ENCODE measurements at regions not wholly inside any gene's neighbourhood (a gene's known extent, or its start where the extent isn't known, plus 50 kb on each side); places are given as distances from the start of the nearest gene placed in this dataset.

GRCh38 chrX:149131774-149132173 is 373.3 kb downstream of the IDS start:
- Mint-ChIP-seq H3K27ac (no peak overlapping the region), H3K4me1 (ENCODE audit: low read depth) (no peaks in the 10 kb centered on the region), H3K27me3 (ENCODE audit: insufficient read depth) (no peaks in the 10 kb centered on the region), H3K4me3 (no peak overlapping the region), H3K9me3 (no peaks in the 10 kb centered on the region; the same call in 1 of the 2 replicates), H3K36me3 (ENCODE audit: low read depth) (no peaks in the 10 kb centered on the region)
- TF ChIP-seq CTCF (IDR thresholded peaks at IDR 0.05) = no peak
- DNase-seq = no peak

- Mint-ChIP-seq H3K4me3 (no peak overlapping the region), H3K4me1 (ENCODE audit: low read depth) (no peaks in the 10 kb centered on the region), H3K36me3 (ENCODE audit: low read depth) (no peaks in the 10 kb centered on the region), H3K27ac (no peak overlapping the region), H3K9me3 (no peaks in the 10 kb centered on the region), H3K27me3 (ENCODE audit: insufficient read depth) (no peaks in the 10 kb centered on the region)
- no peak for DNase-seq
- TF ChIP-seq CTCF (IDR thresholded peaks at IDR 0.05) = no peak
Observed at GRCh38 chrX:149129767-149130166, 375.3 kb downstream of the IDS start.

- Mint-ChIP-seq H3K4me1 (ENCODE audit: low read depth) (no peaks in the 10 kb centered on the region), H3K9me3 (peaks cover 10% of the 10 kb centered on the region; the same call in 1 of the 2 replicates), H3K36me3 (ENCODE audit: low read depth) (no peaks in the 10 kb centered on the region), H3K27me3 (ENCODE audit: insufficient read depth) (no peaks in the 10 kb centered on the region), H3K4me3 (no peak overlapping the region), H3K27ac (no peak overlapping the region)
- DNase-seq = no peak
- TF ChIP-seq CTCF (IDR thresholded peaks at IDR 0.05) = no peak
Observed at GRCh38 chrX:149124526-149125108, 380.5 kb downstream of the IDS start.

GRCh38 chrX:149121206-149121920 is 383.7 kb downstream of the IDS start:
- no peaks in the 10 kb centered on the region for H3K27me3 Mint-ChIP-seq (ENCODE audit: insufficient read depth)
- H3K36me3 Mint-ChIP-seq (ENCODE audit: low read depth) = no peaks in the 10 kb centered on the region
- H3K4me3 Mint-ChIP-seq = no peak overlapping the region
- no peak for DNase-seq
- no peak overlapping the region for H3K27ac Mint-ChIP-seq
- TF ChIP-seq CTCF (IDR thresholded peaks at IDR 0.05) = no peak
- no peaks in the 10 kb centered on the region for H3K4me1 Mint-ChIP-seq (ENCODE audit: low read depth)
- H3K9me3 Mint-ChIP-seq = peaks cover 10% of the 10 kb centered on the region

- Mint-ChIP-seq H3K9me3 (peaks cover 10% of the 10 kb centered on the region), H3K27me3 (ENCODE audit: insufficient read depth) (no peaks in the 10 kb centered on the region), H3K4me1 (ENCODE audit: low read depth) (no peaks in the 10 kb centered on the region), H3K27ac (no peak overlapping the region), H3K36me3 (ENCODE audit: low read depth) (no peaks in the 10 kb centered on the region), H3K4me3 (no peak overlapping the region)
- TF ChIP-seq CTCF (IDR thresholded peaks at IDR 0.05) = no peak
- DNase-seq = no peak
Observed at GRCh38 chrX:149120459-149120858, 384.6 kb downstream of the IDS start.

All from HFFc6 (cell line).